ENCODE measurements at regions not wholly inside any gene's neighbourhood (a gene's known extent, or its start where the extent isn't known, plus 50 kb on each side); places are given as distances from the start of the nearest gene placed in this dataset.

GRCh38 chr2:239582476-239582875 lies 181.7 kb upstream of the HDAC4 start:
- ChIA-PET CTCF (no interaction called here), POLR2A (no interaction called here)
- Histone ChIP-seq H3K36me3 (ENCODE audit: control insufficient read depth in 2 of 3, insufficient read depth in 3 of 3, low read length in 3 of 3) (no peaks in the 10 kb centered on the region), H3K4me1 (ENCODE audit: control insufficient read depth in 2 of 2, insufficient read depth in 2 of 2, low read length in 2 of 2) (no peaks in the 10 kb centered on the region), H3K9me3 (ENCODE audit: control insufficient read depth in 2 of 3, low read length in 3 of 3) (no peaks in the 10 kb centered on the region), H3K4me3 (ENCODE audit: low read length) (no peak overlapping the region), H3K27ac (ENCODE audit: low read depth, low read length) (no peak overlapping the region), H3K27me3 (ENCODE audit: control insufficient read depth in 2 of 2, insufficient read depth in 2 of 2, low read length in 2 of 2) (no peaks in the 10 kb centered on the region)
- Mint-ChIP-seq H3K27me3 (no peaks in the 10 kb centered on the region), H3K4me1 (peaks cover 0 to 1% (median 0%) of the 10 kb centered on the region in 7 donors), H3K9me3 (no peaks in the 10 kb centered on the region), H3K4me3 (no peak overlapping the region), H3K27ac (no peak overlapping the region), H3K36me3 (no peaks in the 10 kb centered on the region)
- DNase-seq, result no peak
- no peak for ATAC-seq
- intact Hi-C loops (cut with micrococcal nuclease), result no loop called here

DNA sequence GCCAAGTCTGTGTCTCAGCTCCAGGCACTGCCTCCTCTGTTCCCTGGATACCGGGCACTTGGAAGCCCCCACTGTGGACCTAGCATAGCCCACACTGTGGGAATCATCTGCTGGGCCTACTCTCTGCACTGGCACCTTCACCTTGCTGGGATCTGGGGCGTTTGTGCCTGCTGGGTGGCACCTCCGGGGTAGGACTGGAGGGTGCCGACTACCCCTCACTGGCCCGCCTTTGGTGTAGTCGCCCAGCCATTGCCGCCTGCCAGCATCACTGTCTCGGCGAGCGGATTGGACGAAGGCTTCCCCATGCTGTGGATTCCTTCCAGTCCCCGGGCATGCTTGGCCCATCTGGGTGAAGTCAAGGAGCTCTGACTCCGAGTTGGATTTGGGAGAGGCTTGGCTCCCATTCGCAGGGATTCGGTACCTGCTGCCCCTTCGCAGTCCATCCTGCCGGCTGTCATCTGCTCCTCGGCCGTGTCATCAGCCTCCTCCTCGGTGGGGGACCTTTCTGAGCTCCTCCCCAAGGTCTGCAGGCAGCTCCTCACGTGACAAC lies 180.6 kb upstream of the HDAC4 start:
- Mint-ChIP-seq H3K9me3 (no peaks in the 10 kb centered on the region), H3K36me3 (no peaks in the 10 kb centered on the region), H3K27ac (no peak overlapping the region), H3K4me3 (no peak overlapping the region), H3K27me3 (peaks cover 0 to 2% (median 0%) of the 10 kb centered on the region in 5 donors), H3K4me1 (peaks cover 0 to 1% (median 0%) of the 10 kb centered on the region in 7 donors)
- ATAC-seq (no peak), DNase-seq (no peak)
- H3K27me3 ChIP-seq (ENCODE audit: control insufficient read depth in 2 of 2, insufficient read depth in 2 of 2, low read length in 2 of 2), result no peaks in the 10 kb centered on the region
- H3K27ac ChIP-seq (ENCODE audit: low read depth, low read length), result no peak overlapping the region
- no peak overlapping the region for H3K4me3 ChIP-seq (ENCODE audit: low read length)
- ChIA-PET POLR2A (no interaction called here), CTCF (no interaction called here)
- H3K9me3 ChIP-seq (ENCODE audit: control insufficient read depth in 2 of 3, low read length in 3 of 3), result no peaks in the 10 kb centered on the region
- H3K36me3 ChIP-seq (ENCODE audit: control insufficient read depth in 2 of 3, insufficient read depth in 3 of 3, low read length in 3 of 3), result no peaks in the 10 kb centered on the region
- H3K4me1 ChIP-seq (ENCODE audit: control insufficient read depth in 2 of 2, insufficient read depth in 2 of 2, low read length in 2 of 2), result no peaks in the 10 kb centered on the region
- intact Hi-C loops (cut with micrococcal nuclease), result no loop called here

DNA sequence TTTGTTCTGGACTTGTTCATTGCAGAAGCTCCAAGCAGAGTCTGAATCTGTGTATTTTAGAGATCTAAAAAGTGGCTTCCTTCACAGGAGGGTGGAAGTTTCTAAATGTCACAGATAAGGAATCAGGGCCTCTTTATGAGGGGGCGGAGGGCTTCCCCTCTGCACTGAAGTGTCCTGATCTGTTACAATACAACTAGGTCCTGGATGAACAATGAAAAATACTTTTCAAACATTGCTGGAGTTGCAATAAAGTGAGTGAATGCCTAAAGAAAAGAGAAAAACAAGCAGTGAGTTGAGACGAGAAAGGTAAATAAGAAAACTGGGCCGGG lies 179.3 kb upstream of the HDAC4 start:
- Histone ChIP-seq H3K36me3 (ENCODE audit: control insufficient read depth in 2 of 3, insufficient read depth in 3 of 3, low read length in 3 of 3) (no peaks in the 10 kb centered on the region), H3K4me1 (ENCODE audit: control insufficient read depth in 2 of 2, insufficient read depth in 2 of 2, low read length in 2 of 2) (no peaks in the 10 kb centered on the region), H3K9me3 (ENCODE audit: control insufficient read depth in 2 of 3, low read length in 3 of 3) (no peaks in the 10 kb centered on the region), H3K4me3 (ENCODE audit: low read length) (no peak overlapping the region), H3K27me3 (ENCODE audit: control insufficient read depth in 2 of 2, insufficient read depth in 2 of 2, low read length in 2 of 2) (no peaks in the 10 kb centered on the region), H3K27ac (ENCODE audit: low read depth, low read length) (no peak overlapping the region)
- no peaks in the 10 kb centered on the region for H3K9me3 Mint-ChIP-seq
- H3K4me1 Mint-ChIP-seq, result peaks cover 0 to 1% (median 0%) of the 10 kb centered on the region in 7 donors
- H3K27me3 Mint-ChIP-seq, result peaks cover 0 to 2% (median 0%) of the 10 kb centered on the region in 5 donors
- no peak overlapping the region for H3K4me3 Mint-ChIP-seq
- CTCF ChIA-PET, result no interaction called here
- no peak for ATAC-seq
- no peak overlapping the region for H3K27ac Mint-ChIP-seq
- intact Hi-C loops (cut with micrococcal nuclease), result no loop called here
- DNase-seq, result no peak
- no peaks in the 10 kb centered on the region for H3K36me3 Mint-ChIP-seq
- POLR2A ChIA-PET, result no interaction called here

DNA sequence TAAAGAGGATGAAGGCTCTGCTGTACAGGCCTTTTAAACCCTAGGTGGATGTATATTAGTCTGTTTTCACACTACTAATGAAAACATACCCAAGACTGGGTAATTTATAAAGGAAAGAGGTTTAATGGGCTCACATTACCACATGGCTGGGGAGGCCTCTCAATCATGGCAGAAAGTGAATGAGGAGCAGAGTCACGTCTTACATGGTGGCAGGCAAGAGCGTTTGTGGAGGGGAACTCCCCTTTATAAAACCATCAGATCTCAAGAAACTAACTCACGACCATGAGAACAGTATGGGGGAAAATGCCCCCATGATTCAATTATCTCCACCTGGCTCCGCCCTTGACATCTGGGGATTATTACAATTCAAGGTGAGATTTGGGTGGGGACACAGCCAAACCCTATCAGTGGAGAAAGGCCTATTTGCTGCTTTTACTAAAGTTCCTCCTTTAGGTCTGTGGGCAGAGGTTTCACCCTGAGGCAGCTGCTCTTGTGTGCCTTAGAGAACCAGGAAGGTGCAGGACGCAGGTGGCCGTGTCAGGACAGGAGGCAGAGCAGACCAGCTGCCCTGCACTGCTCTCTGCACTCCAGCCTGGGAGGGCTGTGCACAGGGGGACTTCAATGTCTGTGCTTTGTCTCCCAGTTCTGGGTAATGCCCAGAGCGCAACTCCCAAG lies 178.8 kb upstream of the HDAC4 start:
- peaks cover 0 to 2% (median 0%) of the 10 kb centered on the region in 5 donors for H3K27me3 Mint-ChIP-seq
- ChIA-PET CTCF (no interaction called here), POLR2A (no interaction called here)
- H3K9me3 Mint-ChIP-seq, result no peaks in the 10 kb centered on the region
- no peak for ATAC-seq
- intact Hi-C loops (cut with micrococcal nuclease), result no loop called here
- no peak for DNase-seq
- no peaks in the 10 kb centered on the region for H3K36me3 Mint-ChIP-seq
- Histone ChIP-seq H3K27me3 (ENCODE audit: control insufficient read depth in 2 of 2, insufficient read depth in 2 of 2, low read length in 2 of 2) (no peaks in the 10 kb centered on the region), H3K27ac (ENCODE audit: low read depth, low read length) (no peak overlapping the region), H3K36me3 (ENCODE audit: control insufficient read depth in 2 of 3, insufficient read depth in 3 of 3, low read length in 3 of 3) (no peaks in the 10 kb centered on the region), H3K4me1 (ENCODE audit: control insufficient read depth in 2 of 2, insufficient read depth in 2 of 2, low read length in 2 of 2) (no peaks in the 10 kb centered on the region), H3K9me3 (ENCODE audit: control insufficient read depth in 2 of 3, low read length in 3 of 3) (no peaks in the 10 kb centered on the region), H3K4me3 (ENCODE audit: low read length) (no peak overlapping the region)
- peaks cover 0 to 1% (median 0%) of the 10 kb centered on the region in 7 donors for H3K4me1 Mint-ChIP-seq
- H3K27ac Mint-ChIP-seq, result no peak overlapping the region
- H3K4me3 Mint-ChIP-seq, result no peak overlapping the region

DNA sequence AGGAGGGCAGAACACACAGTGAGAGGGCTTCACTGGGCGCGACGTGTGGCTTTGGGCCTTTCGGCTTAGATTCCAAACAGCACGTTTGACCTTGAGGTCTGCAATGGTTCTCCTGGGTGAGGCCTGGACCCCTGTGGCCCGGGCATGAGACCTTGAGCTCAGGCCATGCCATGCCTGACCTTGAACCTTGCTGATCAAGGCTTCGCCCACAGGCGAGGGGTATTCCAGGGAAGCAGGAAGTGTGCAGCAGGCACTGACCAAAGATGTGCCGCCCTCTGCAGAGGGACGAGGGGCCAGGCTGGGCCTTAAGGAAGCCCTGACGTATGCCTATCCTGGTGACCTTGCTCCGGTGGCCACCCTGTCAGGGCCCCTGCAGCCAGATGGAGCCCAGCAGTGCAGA lies 178.3 kb upstream of the HDAC4 start:
- Histone ChIP-seq H3K27ac (ENCODE audit: low read depth, low read length) (no peak overlapping the region), H3K27me3 (ENCODE audit: control insufficient read depth in 2 of 2, insufficient read depth in 2 of 2, low read length in 2 of 2) (no peaks in the 10 kb centered on the region), H3K36me3 (ENCODE audit: control insufficient read depth in 2 of 3, insufficient read depth in 3 of 3, low read length in 3 of 3) (no peaks in the 10 kb centered on the region), H3K9me3 (ENCODE audit: control insufficient read depth in 2 of 3, low read length in 3 of 3) (no peaks in the 10 kb centered on the region), H3K4me1 (ENCODE audit: control insufficient read depth in 2 of 2, insufficient read depth in 2 of 2, low read length in 2 of 2) (no peaks in the 10 kb centered on the region), H3K4me3 (ENCODE audit: low read length) (no peak overlapping the region)
- Mint-ChIP-seq H3K27me3 (peaks cover 0 to 2% (median 0%) of the 10 kb centered on the region in 5 donors), H3K9me3 (no peaks in the 10 kb centered on the region), H3K4me3 (no peak overlapping the region), H3K4me1 (peaks cover 0 to 1% (median 0%) of the 10 kb centered on the region in 7 donors), H3K36me3 (no peaks in the 10 kb centered on the region), H3K27ac (no peak overlapping the region)
- ChIA-PET CTCF (no interaction called here), POLR2A (no interaction called here)
- no peak for DNase-seq
- intact Hi-C loops (cut with micrococcal nuclease), result no loop called here
- no peak for ATAC-seq

DNA sequence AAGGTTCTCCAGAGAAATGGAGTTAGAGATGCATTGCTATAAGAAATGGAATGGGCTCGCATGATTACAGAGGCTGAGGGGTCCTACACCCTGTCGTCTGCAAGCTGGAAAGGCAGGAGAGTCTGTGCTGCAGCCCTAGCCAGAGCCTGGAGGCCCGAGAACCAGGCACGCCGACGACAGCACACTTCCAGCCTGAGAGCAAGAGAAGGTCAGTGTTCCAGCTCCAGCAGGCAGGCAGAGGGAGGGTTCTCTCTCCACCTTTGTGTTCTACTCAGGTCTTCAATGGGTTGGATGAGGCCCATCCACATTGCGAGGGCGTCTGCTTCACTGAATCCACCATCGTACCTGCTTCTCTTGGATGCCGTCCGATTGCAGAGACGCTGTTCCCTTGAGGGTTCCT lies 177.6 kb upstream of the HDAC4 start:
- Histone ChIP-seq H3K9me3 (ENCODE audit: control insufficient read depth in 2 of 3, low read length in 3 of 3) (no peaks in the 10 kb centered on the region), H3K27ac (ENCODE audit: low read depth, low read length) (no peak overlapping the region), H3K27me3 (ENCODE audit: control insufficient read depth in 2 of 2, insufficient read depth in 2 of 2, low read length in 2 of 2) (no peaks in the 10 kb centered on the region), H3K36me3 (ENCODE audit: control insufficient read depth in 2 of 3, insufficient read depth in 3 of 3, low read length in 3 of 3) (no peaks in the 10 kb centered on the region), H3K4me3 (ENCODE audit: low read length) (no peak overlapping the region), H3K4me1 (ENCODE audit: control insufficient read depth in 2 of 2, insufficient read depth in 2 of 2, low read length in 2 of 2) (no peaks in the 10 kb centered on the region)
- Mint-ChIP-seq H3K4me3 (no peak overlapping the region), H3K27me3 (peaks cover 0 to 2% (median 0%) of the 10 kb centered on the region in 5 donors), H3K9me3 (no peaks in the 10 kb centered on the region), H3K27ac (no peak overlapping the region), H3K36me3 (no peaks in the 10 kb centered on the region), H3K4me1 (peaks cover 0 to 1% (median 0%) of the 10 kb centered on the region in 7 donors)
- ChIA-PET POLR2A (no interaction called here), CTCF (interaction anchor here (0.7 kb wide), 1 partner anchor 614 kb away, joined by 3 read pairs; no protein-coding TSS in a partner anchor)
- no peak for DNase-seq
- ATAC-seq, result no peak
- intact Hi-C loops (cut with micrococcal nuclease), result no loop called here

GRCh38 chr2:239577935-239578334 lies 177.1 kb upstream of the HDAC4 start:
- intact Hi-C loops (cut with micrococcal nuclease), result no loop called here
- DNase-seq, result no peak

More at GRCh38 chr2:239577935-239578334, 177.1 kb upstream of the HDAC4 start:
- no peaks in the 10 kb centered on the region for H3K36me3 Mint-ChIP-seq
- H3K9me3 Mint-ChIP-seq, result no peaks in the 10 kb centered on the region
- Histone ChIP-seq H3K27me3 (ENCODE audit: control insufficient read depth in 2 of 2, insufficient read depth in 2 of 2, low read length in 2 of 2) (no peaks in the 10 kb centered on the region), H3K4me3 (ENCODE audit: low read length) (no peak overlapping the region), H3K4me1 (ENCODE audit: control insufficient read depth in 2 of 2, insufficient read depth in 2 of 2, low read length in 2 of 2) (no peaks in the 10 kb centered on the region), H3K36me3 (ENCODE audit: control insufficient read depth in 2 of 3, insufficient read depth in 3 of 3, low read length in 3 of 3) (no peaks in the 10 kb centered on the region), H3K27ac (ENCODE audit: low read depth, low read length) (no peak overlapping the region), H3K9me3 (ENCODE audit: control insufficient read depth in 2 of 3, low read length in 3 of 3) (no peaks in the 10 kb centered on the region)
- ATAC-seq, result no peak
- no peak overlapping the region for H3K4me3 Mint-ChIP-seq
- H3K27ac Mint-ChIP-seq, result no peak overlapping the region
- CTCF ChIA-PET, result interaction anchor here (0.7 kb wide), 1 partner anchor 614 kb away, joined by 3 read pairs; no protein-coding TSS in a partner anchor
- H3K4me1 Mint-ChIP-seq, result peaks cover 0 to 1% (median 0%) of the 10 kb centered on the region in 7 donors
- POLR2A ChIA-PET, result no interaction called here
- peaks cover 0 to 2% (median 0%) of the 10 kb centered on the region in 5 donors for H3K27me3 Mint-ChIP-seq
